Trophoblast cell (in vitro differentiated cells and primary cell): ENCODE measurements at regions not wholly inside any gene's neighbourhood (a gene's known extent, or its start where the extent isn't known, plus 50 kb on each side); places are given as distances from the start of the nearest gene placed in this dataset.

Source experiments
- DNase-seq, 2 donors: peaks; one replicate each; pipeline ENCODE4 v3.0.0-alpha.2; 2016
- H2AFZ ChIP-seq: 2 replicates; pipeline ENCODE4 v1.6.1; 2013; ENCODE audit warnings: low read length, moderate library complexity, mild to moderate bottlenecking; ENCODE audit not compliant: insufficient read depth, poor library complexity
- H2AK5ac ChIP-seq: 2 replicates; pipeline ENCODE4 v1.6.1; 2013; ENCODE audit warnings: mild to moderate bottlenecking, low read length
- H2BK120ac ChIP-seq: 2 replicates; pipeline ENCODE4 v1.6.1; 2013; ENCODE audit warnings: low read length, mild to moderate bottlenecking, moderate library complexity; ENCODE audit not compliant: insufficient read depth, poor library complexity
- H2BK12ac ChIP-seq: 2 replicates; pipeline ENCODE4 v1.6.1; 2013; ENCODE audit warnings: mild to moderate bottlenecking, low read length, moderate library complexity
- H2BK5ac ChIP-seq: 2 replicates; pipeline ENCODE4 v1.6.1; 2013; ENCODE audit warnings: low read length, low read depth, moderate library complexity, mild to moderate bottlenecking; ENCODE audit not compliant: poor library complexity
- H3K14ac ChIP-seq: 2 replicates; pipeline ENCODE4 v1.6.1; 2013; ENCODE audit warnings: mild to moderate bottlenecking, low read length
- H3K18ac ChIP-seq: 2 replicates; pipeline ENCODE4 v1.6.1; 2013; ENCODE audit warnings: mild to moderate bottlenecking, low read length
- H3K23ac ChIP-seq: 2 replicates; pipeline ENCODE4 v1.6.1; 2013; ENCODE audit warnings: low read length
- H3K27ac ChIP-seq: 2 replicates; pipeline ENCODE4 v1.5.1; 2013; ENCODE audit warnings: low read depth, mild to moderate bottlenecking, inconsistent platforms, low read length, moderate library complexity
- H3K27me3 ChIP-seq: 2 replicates; pipeline ENCODE4 v1.6.1; 2013; ENCODE audit warnings: inconsistent platforms, mild to moderate bottlenecking, low read length, moderate library complexity; ENCODE audit not compliant: insufficient read depth
- H3K36me3 ChIP-seq, 2 experiments: 1 replicate in 1 of 2; 2 replicates in 1 of 2; pipeline ENCODE4 v1.6.1; 2013; ENCODE audit warnings: low read length in 2 of 2, mild to moderate bottlenecking in 2 of 2, moderate library complexity in 1 of 2; ENCODE audit not compliant: insufficient read depth in 2 of 2, control insufficient read depth in 1 of 2
- H3K4ac ChIP-seq: 2 replicates; pipeline ENCODE4 v1.6.1; 2013; ENCODE audit warnings: low read depth, mild to moderate bottlenecking, low read length, moderate library complexity
- H3K4me1 ChIP-seq, 2 experiments: 1 replicate in 1 of 2; 2 replicates in 1 of 2; pipeline ENCODE4 v1.6.1; 2013; ENCODE audit warnings: low read length in 2 of 2, mild to moderate bottlenecking in 2 of 2, moderate library complexity in 1 of 2; ENCODE audit not compliant: insufficient read depth in 2 of 2, control insufficient read depth in 1 of 2
- H3K4me2 ChIP-seq: 2 replicates; pipeline ENCODE4 v1.6.1; 2013; ENCODE audit warnings: inconsistent platforms, mild to moderate bottlenecking, low read length, moderate library complexity
- H3K4me3 ChIP-seq: 2 replicates; pipeline ENCODE4 v1.5.1; 2013; ENCODE audit warnings: mild to moderate bottlenecking, low read depth, low read length, inconsistent platforms
- H3K79me1 ChIP-seq: one replicate; pipeline ENCODE4 v1.6.1; 2013; ENCODE audit warnings: low read length
- H3K79me2 ChIP-seq: 2 replicates; pipeline ENCODE4 v1.6.1; 2013; ENCODE audit warnings: low read length, mild to moderate bottlenecking; ENCODE audit not compliant: control insufficient read depth, insufficient read depth, poor library complexity
- H3K9ac ChIP-seq: 2 replicates; pipeline ENCODE4 v1.6.1; 2013; ENCODE audit warnings: mild to moderate bottlenecking, low read length
- H3K9me3 ChIP-seq: 2 replicates; pipeline ENCODE4 v1.6.1; 2013; ENCODE audit warnings: low read depth, mild to moderate bottlenecking, control low read depth, inconsistent platforms, low read length; ENCODE audit not compliant: insufficient read depth
- H4K12ac ChIP-seq: 2 replicates; pipeline ENCODE4 v1.6.1; 2013; ENCODE audit warnings: low read depth, mild to moderate bottlenecking, low read length, moderate library complexity
- H4K8ac ChIP-seq: 2 replicates; pipeline ENCODE4 v1.6.1; 2013; ENCODE audit warnings: low read depth, mild to moderate bottlenecking, low read length, moderate library complexity
- H4K91ac ChIP-seq: one replicate; pipeline ENCODE4 v1.6.1; 2013; ENCODE audit warnings: low read depth, mild to moderate bottlenecking, low read length, moderate library complexity
- WGBS: extraction: QIAGEN DNeasy Blood & Tissue Kit; methylation state at CpG from one replicate; pipeline ENCODE4 v1.1.7; 2013; ENCODE audit warnings: missing lambda C conversion rate; ENCODE audit not compliant: insufficient read length, insufficient coverage; ENCODE audit errors: extremely low coverage; 5-methylcytosine and 5-hydroxymethylcytosine counted together

DNA sequence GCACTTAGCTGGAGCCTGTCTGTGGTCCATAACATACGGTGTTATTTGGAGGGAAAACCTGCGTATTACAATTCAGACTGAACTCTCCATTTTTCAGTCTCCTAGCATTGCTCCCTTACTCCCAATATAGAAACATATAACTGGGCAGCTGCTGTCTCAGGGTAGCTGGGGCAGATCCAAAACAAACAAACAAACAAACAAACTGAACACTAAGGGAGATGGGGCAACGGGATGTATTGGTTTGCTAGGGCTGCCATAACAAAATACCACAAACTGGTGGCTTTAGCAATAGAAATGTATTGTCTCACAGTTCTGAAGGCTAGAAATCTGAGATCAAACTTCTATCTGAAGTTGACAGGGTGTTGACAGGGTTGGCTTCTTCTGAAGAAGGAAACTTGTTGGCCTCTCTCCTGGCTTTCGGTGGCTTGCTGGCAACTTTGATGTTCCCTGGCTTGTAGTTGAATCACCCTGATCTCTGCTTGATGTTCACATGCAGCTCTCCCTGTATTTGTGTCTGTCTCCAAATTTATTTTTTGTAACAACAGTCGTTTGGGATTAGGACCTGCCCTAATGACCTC is 329.3 kb upstream of the ZNF804A start:
- H2BK12ac ChIP-seq: no peak overlapping the region
- H3K27me3 ChIP-seq: no peaks in the 10 kb centered on the region
- H3K23ac ChIP-seq: no peak overlapping the region
- no peak overlapping the region for H3K4me2 ChIP-seq
- no peak overlapping the region for H4K91ac ChIP-seq
- no peaks in the 10 kb centered on the region for H3K9me3 ChIP-seq
- H3K14ac ChIP-seq: no peak overlapping the region
- H3K36me3 ChIP-seq: no peaks in the 10 kb centered on the region
- H3K4me1 ChIP-seq: no peaks in the 10 kb centered on the region
- H3K27ac ChIP-seq: no peak overlapping the region
- no peaks in the 10 kb centered on the region for H3K79me2 ChIP-seq
- no peak overlapping the region for H2BK120ac ChIP-seq
- H3K18ac ChIP-seq: no peak overlapping the region
- WGBS: no CpG with 5 or more reads among the region's 5 CpGs
- no peaks in the 10 kb centered on the region for H3K79me1 ChIP-seq
- no peak overlapping the region for H3K4me3 ChIP-seq
- no peak overlapping the region for H3K9ac ChIP-seq
- no peak overlapping the region for H2AFZ ChIP-seq
- H4K12ac ChIP-seq: no peak overlapping the region
- no peak for DNase-seq
- H2BK5ac ChIP-seq: no peak overlapping the region
- no peak overlapping the region for H3K4ac ChIP-seq
- H2AK5ac ChIP-seq: no peak overlapping the region
- no peak overlapping the region for H4K8ac ChIP-seq

DNA sequence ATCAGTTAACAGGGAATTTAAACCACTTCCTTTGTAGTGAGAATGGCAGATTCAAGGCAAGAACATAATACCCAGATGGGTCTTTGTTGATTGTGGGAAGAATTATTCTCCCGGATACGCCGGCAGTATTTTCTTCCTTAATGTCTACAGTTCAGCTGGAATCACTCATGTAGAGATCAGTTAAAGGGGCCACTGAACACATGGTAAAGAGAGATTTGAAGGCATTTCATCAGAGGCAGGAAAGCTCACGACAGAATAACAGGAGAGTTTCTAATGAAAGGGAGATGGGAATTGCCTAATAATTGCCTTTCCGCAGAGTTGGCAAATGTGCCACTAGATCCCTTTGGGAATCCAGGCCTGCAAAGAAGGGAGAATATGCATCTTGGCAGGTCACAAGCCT is 327.7 kb upstream of the ZNF804A start:
- Histone ChIP-seq H3K4me3 (no peak overlapping the region), H4K8ac (no peak overlapping the region), H3K79me1 (no peaks in the 10 kb centered on the region), H3K36me3 (no peaks in the 10 kb centered on the region), H2BK12ac (no peak overlapping the region), H3K23ac (no peak overlapping the region), H3K4ac (no peak overlapping the region), H2AK5ac (no peak overlapping the region), H2BK120ac (no peak overlapping the region), H4K91ac (no peak overlapping the region), H3K4me2 (no peak overlapping the region), H3K27ac (no peak overlapping the region), H3K27me3 (no peaks in the 10 kb centered on the region), H2BK5ac (no peak overlapping the region), H3K4me1 (no peaks in the 10 kb centered on the region), H3K18ac (no peak overlapping the region), H3K9me3 (no peaks in the 10 kb centered on the region), H4K12ac (no peak overlapping the region), H3K79me2 (no peaks in the 10 kb centered on the region), H3K9ac (no peak overlapping the region), H3K14ac (no peak overlapping the region), H2AFZ (no peak overlapping the region)
- WGBS: no CpG with 5 or more reads among the region's 5 CpGs
- DNase-seq: no peak

DNA sequence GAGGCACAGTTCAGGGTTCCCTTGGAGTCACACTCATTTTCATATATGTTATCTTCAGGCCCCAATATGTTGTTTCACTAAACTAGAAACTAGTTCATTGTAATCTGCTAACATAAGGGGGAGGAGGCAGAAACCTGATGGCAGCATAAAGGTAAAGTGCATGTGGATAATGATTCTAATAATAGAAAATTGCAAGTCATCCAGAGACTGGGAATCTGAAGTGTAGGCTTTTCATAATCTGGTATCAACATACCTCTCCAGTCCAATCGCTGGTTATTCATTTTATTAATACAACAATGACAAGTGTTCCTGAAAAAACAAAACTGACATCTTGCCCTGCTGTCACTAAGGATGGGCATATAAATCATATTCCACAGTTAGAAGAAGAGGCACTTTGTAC is 326.3 kb upstream of the ZNF804A start:
- Histone ChIP-seq H3K9me3 (no peaks in the 10 kb centered on the region), H2BK5ac (no peak overlapping the region), H4K8ac (no peak overlapping the region), H3K36me3 (no peaks in the 10 kb centered on the region), H2BK12ac (no peak overlapping the region), H2AK5ac (no peak overlapping the region), H3K4me3 (no peak overlapping the region), H3K27me3 (no peaks in the 10 kb centered on the region), H3K18ac (no peak overlapping the region), H3K14ac (no peak overlapping the region), H3K4me1 (no peaks in the 10 kb centered on the region), H3K4me2 (no peak overlapping the region), H3K9ac (no peak overlapping the region), H3K79me2 (no peaks in the 10 kb centered on the region), H4K91ac (no peak overlapping the region), H3K27ac (no peak overlapping the region), H2BK120ac (no peak overlapping the region), H3K79me1 (no peaks in the 10 kb centered on the region), H3K4ac (no peak overlapping the region), H4K12ac (no peak overlapping the region), H3K23ac (no peak overlapping the region), H2AFZ (no peak overlapping the region)
- no CpG with 5 or more reads among the region's 1 CpG for WGBS
- DNase-seq: no peak

DNA sequence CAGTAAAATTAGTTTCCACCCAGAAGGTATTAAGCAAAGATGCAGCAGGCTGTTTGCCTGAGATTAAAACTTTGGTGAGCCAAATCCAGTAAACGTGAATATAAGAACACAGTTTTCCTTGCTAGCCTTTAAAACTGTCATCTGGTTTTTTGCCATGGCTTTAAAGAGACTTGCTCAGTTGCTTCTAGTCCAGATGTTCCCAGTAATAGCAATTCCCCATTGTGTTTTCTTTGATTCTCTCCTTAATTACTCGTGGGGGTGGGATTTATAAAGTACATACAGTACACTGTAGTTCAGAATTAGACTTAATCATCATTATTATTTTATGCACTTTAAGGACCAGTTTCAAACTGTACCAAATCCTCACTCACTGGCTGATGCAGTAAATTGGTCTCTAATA is 303.5 kb upstream of the ZNF804A start:
- Histone ChIP-seq H2BK5ac (no peak overlapping the region), H3K9me3 (no peaks in the 10 kb centered on the region), H3K27ac (no peak overlapping the region), H3K4me1 (no peaks in the 10 kb centered on the region), H2AK5ac (no peak overlapping the region), H3K27me3 (no peaks in the 10 kb centered on the region), H4K8ac (no peak overlapping the region), H3K23ac (no peak overlapping the region), H3K4me3 (no peak overlapping the region), H2BK12ac (no peak overlapping the region), H3K4me2 (no peak overlapping the region), H3K79me2 (no peaks in the 10 kb centered on the region), H3K4ac (no peak overlapping the region), H3K79me1 (no peaks in the 10 kb centered on the region), H4K91ac (no peak overlapping the region), H3K36me3 (no peaks in the 10 kb centered on the region), H4K12ac (no peak overlapping the region), H3K14ac (no peak overlapping the region), H3K9ac (no peak overlapping the region), H3K18ac (no peak overlapping the region), H2AFZ (no peak overlapping the region), H2BK120ac (no peak overlapping the region)
- no CpG with 5 or more reads among the region's 2 CpGs for WGBS
- no peak for DNase-seq
